ENCODE measurements at regions not wholly inside any gene's neighbourhood (a gene's known extent, or its start where the extent isn't known, plus 50 kb on each side); places are given as distances from the start of the nearest gene placed in this dataset.

GRCh38 chr12:107415834-107416233, 269.8 kb upstream of the PWP1 start:
- H3K4me1 ChIP-seq (ENCODE audit: insufficient read depth, low read length, severe bottlenecking) = no peaks in the 10 kb centered on the region
- H3K4me3 ChIP-seq (ENCODE audit: low read depth, low read length, poor library complexity, severe bottlenecking) = no peak overlapping the region
- H3F3A ChIP-seq (ENCODE audit: insufficient read depth, low read length) = no peaks in the 10 kb centered on the region
- H2AFZ ChIP-seq (ENCODE audit: low read length) = no peak overlapping the region
- no peak overlapping the region for H3K4me2 ChIP-seq (ENCODE audit: low read length)
- no peak overlapping the region for H3K27ac ChIP-seq (ENCODE audit: low read depth, low read length, poor library complexity, severe bottlenecking)
- H3K9ac ChIP-seq (ENCODE audit: low read length) = no peak overlapping the region
- H3K36me3 ChIP-seq (ENCODE audit: insufficient read depth, low read length) = no peaks in the 10 kb centered on the region
- no peaks in the 10 kb centered on the region for H3K9me3 ChIP-seq (ENCODE audit: low read length)
- no peaks in the 10 kb centered on the region for H3K27me3 ChIP-seq (ENCODE audit: insufficient read depth, low read length)
- no peaks in the 10 kb centered on the region for H4K20me1 ChIP-seq (ENCODE audit: insufficient read depth, low read length)
- H3K79me2 ChIP-seq (ENCODE audit: insufficient read depth, low read length) = no peaks in the 10 kb centered on the region
- H3K9me2 ChIP-seq (ENCODE audit: low read depth, low read length) = no peaks in the 10 kb centered on the region
- TF ChIP-seq CTCF (IDR thresholded peaks at IDR 0.05; ENCODE audit: low read length) (no peak), EZH2 (IDR thresholded peaks at IDR 0.05; ENCODE audit: borderline replicate concordance, low read length) (no peak)

DNA sequence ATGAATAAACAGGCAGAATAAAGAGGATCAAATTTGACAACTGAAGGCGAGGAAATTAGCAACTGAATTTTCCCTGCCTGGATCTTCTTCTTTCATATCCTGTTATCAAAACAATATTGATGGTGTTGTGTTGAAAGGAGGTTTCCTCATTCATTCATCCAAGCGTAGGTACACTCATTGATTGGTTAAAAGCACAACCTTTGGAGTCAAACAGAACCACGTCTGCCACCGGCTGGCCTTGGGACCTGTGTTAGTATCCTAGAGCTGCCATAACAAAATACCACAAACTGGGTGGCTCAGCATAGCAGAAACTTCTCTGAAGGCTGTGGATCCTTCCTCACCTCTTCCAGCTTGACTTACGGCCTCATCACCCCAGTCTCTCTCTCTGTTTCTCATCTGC, 268.6 kb upstream of the PWP1 start:
- Histone ChIP-seq H3K4me3 (ENCODE audit: low read depth, low read length, poor library complexity, severe bottlenecking) (no peak overlapping the region), H3K9ac (ENCODE audit: low read length) (no peak overlapping the region), H3K4me2 (ENCODE audit: low read length) (no peak overlapping the region), H3K27me3 (ENCODE audit: insufficient read depth, low read length) (no peaks in the 10 kb centered on the region), H3K79me2 (ENCODE audit: insufficient read depth, low read length) (no peaks in the 10 kb centered on the region), H3K4me1 (ENCODE audit: insufficient read depth, low read length, severe bottlenecking) (no peaks in the 10 kb centered on the region), H4K20me1 (ENCODE audit: insufficient read depth, low read length) (no peaks in the 10 kb centered on the region), H3K9me3 (ENCODE audit: low read length) (no peaks in the 10 kb centered on the region), H3K36me3 (ENCODE audit: insufficient read depth, low read length) (no peaks in the 10 kb centered on the region), H3K9me2 (ENCODE audit: low read depth, low read length) (no peaks in the 10 kb centered on the region), H3K27ac (ENCODE audit: low read depth, low read length, poor library complexity, severe bottlenecking) (no peak overlapping the region), H2AFZ (ENCODE audit: low read length) (no peak overlapping the region), H3F3A (ENCODE audit: insufficient read depth, low read length) (no peaks in the 10 kb centered on the region)
- TF ChIP-seq EZH2 (IDR thresholded peaks at IDR 0.05; ENCODE audit: borderline replicate concordance, low read length) (no peak), CTCF (IDR thresholded peaks at IDR 0.05; ENCODE audit: low read length) (no peak)

DNA sequence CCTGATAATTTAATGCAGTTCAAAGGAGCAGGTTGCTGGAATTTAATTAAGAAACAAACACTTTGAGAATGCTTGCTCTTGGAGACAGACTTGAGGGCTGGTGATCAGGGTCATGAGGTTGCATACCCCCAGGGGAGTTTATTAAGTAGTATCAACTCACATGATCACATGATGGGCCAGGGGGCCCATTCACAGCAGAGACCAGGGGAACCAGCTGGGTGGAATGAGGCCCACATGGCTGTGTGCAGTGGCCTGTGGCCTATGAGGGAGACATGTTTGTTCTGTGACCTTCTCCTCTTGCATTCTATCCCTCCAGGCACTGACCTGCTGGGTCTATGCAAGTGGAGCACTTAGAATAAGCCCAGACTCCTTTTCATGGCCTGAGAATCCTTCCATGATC, 266.6 kb upstream of the PWP1 start:
- Histone ChIP-seq H3K4me3 (ENCODE audit: low read depth, low read length, poor library complexity, severe bottlenecking) (no peak overlapping the region), H3K4me1 (ENCODE audit: insufficient read depth, low read length, severe bottlenecking) (no peaks in the 10 kb centered on the region), H3K4me2 (ENCODE audit: low read length) (no peak overlapping the region), H3K27ac (ENCODE audit: low read depth, low read length, poor library complexity, severe bottlenecking) (no peak overlapping the region), H2AFZ (ENCODE audit: low read length) (no peak overlapping the region), H3K9me3 (ENCODE audit: low read length) (no peaks in the 10 kb centered on the region), H3K9me2 (ENCODE audit: low read depth, low read length) (no peaks in the 10 kb centered on the region), H3K9ac (ENCODE audit: low read length) (no peak overlapping the region), H4K20me1 (ENCODE audit: insufficient read depth, low read length) (no peaks in the 10 kb centered on the region), H3K36me3 (ENCODE audit: insufficient read depth, low read length) (no peaks in the 10 kb centered on the region), H3F3A (ENCODE audit: insufficient read depth, low read length) (no peaks in the 10 kb centered on the region), H3K27me3 (ENCODE audit: insufficient read depth, low read length) (no peaks in the 10 kb centered on the region), H3K79me2 (ENCODE audit: insufficient read depth, low read length) (no peaks in the 10 kb centered on the region)
- TF ChIP-seq EZH2 (IDR thresholded peaks at IDR 0.05; ENCODE audit: borderline replicate concordance, low read length) (no peak), CTCF (IDR thresholded peaks at IDR 0.05; ENCODE audit: low read length) (no peak)

Data from OCI-LY1 (cell line).